Memory B cell (primary cell): ENCODE measurements at regions not wholly inside any gene's neighbourhood (a gene's known extent, or its start where the extent isn't known, plus 50 kb on each side); places are given as distances from the start of the nearest gene placed in this dataset.
"Not testable (repeated sequence)": the region's sequence is repeated elsewhere in the genome, so short reads cannot be mapped to it uniquely, and the experiment has no call there.

Experiments used
- ATAC-seq: fragments of 150-1000 bp; cut with Tn5 transposase; 2 replicates; pipeline ENCODE4 v1.10.0; 2021; ENCODE audit warnings: low read depth, mild to moderate bottlenecking, moderate library complexity
- DNase-seq, 2 donors: peaks; one replicate each; pipeline ENCODE4 v3.0.0; 2022; ENCODE audit warnings: low spot score in 2 of 2
- H3K27ac Mint-ChIP-seq: one replicate; pipeline ENCODE4 v1.8.0; 2022; ENCODE audit warnings: mild to moderate bottlenecking, moderate library complexity, mixed read lengths
- H3K27me3 Mint-ChIP-seq: one replicate; pipeline ENCODE4 v1.8.0; 2022; ENCODE audit warnings: mixed read lengths
- H3K36me3 Mint-ChIP-seq: one replicate; pipeline ENCODE4 v1.8.0; 2022; ENCODE audit warnings: mild to moderate bottlenecking, mixed read lengths
- H3K4me1 Mint-ChIP-seq: one replicate; pipeline ENCODE4 v1.8.0; 2022; ENCODE audit warnings: mixed read lengths
- H3K4me3 Mint-ChIP-seq: one replicate; pipeline ENCODE4 v1.8.0; 2022; ENCODE audit warnings: mild to moderate bottlenecking, moderate library complexity, mixed read lengths
- H3K9me3 Mint-ChIP-seq: one replicate; pipeline ENCODE4 v1.8.0; 2022; ENCODE audit warnings: mixed read lengths

- H3K27me3 Mint-ChIP-seq, result no peaks in the 10 kb centered on the region
- H3K4me1 Mint-ChIP-seq, result peaks cover 2% of the 10 kb centered on the region
- DNase-seq, result no peak
- no peak for ATAC-seq
- H3K36me3 Mint-ChIP-seq, result no peaks in the 10 kb centered on the region
- H3K4me3 Mint-ChIP-seq, result no peak overlapping the region
- H3K27ac Mint-ChIP-seq, result no peak overlapping the region
- no peaks in the 10 kb centered on the region for H3K9me3 Mint-ChIP-seq
These were observed 257.5 kb upstream of the B3GALT2 start for GRCh38 chr1:193443886-193444285.

GRCh38 chr1:193438771-193439170, 252.4 kb upstream of the B3GALT2 start:
- Mint-ChIP-seq H3K27ac (no peak overlapping the region), H3K4me1 (no peaks in the 10 kb centered on the region), H3K36me3 (no peaks in the 10 kb centered on the region), H3K4me3 (no peak overlapping the region), H3K27me3 (no peaks in the 10 kb centered on the region), H3K9me3 (peaks cover 2% of the 10 kb centered on the region)
- DNase-seq (no peak), ATAC-seq (no peak)

- Mint-ChIP-seq H3K27me3 (no peaks in the 10 kb centered on the region), H3K27ac (no peak overlapping the region), H3K4me3 (no peak overlapping the region), H3K36me3 (peaks cover 4% of the 10 kb centered on the region), H3K9me3 (peaks cover 6% of the 10 kb centered on the region), H3K4me1 (no peaks in the 10 kb centered on the region)
- ATAC-seq, result no peak
- no peak for DNase-seq
These were observed 251.9 kb upstream of the B3GALT2 start for GRCh38 chr1:193438312-193438711.

- ATAC-seq (no peak), DNase-seq (no peak)
- peaks cover 8% of the 10 kb centered on the region for H3K9me3 Mint-ChIP-seq
- no peaks in the 10 kb centered on the region for H3K4me1 Mint-ChIP-seq
- peaks cover 5% of the 10 kb centered on the region for H3K36me3 Mint-ChIP-seq
- no peaks in the 10 kb centered on the region for H3K27me3 Mint-ChIP-seq
- no peak overlapping the region for H3K27ac Mint-ChIP-seq
- H3K4me3 Mint-ChIP-seq, result no peak overlapping the region
These were observed 251.4 kb upstream of the B3GALT2 start for GRCh38 chr1:193437785-193438184.

GRCh38 chr1:193437333-193437732, 250.9 kb upstream of the B3GALT2 start:
- DNase-seq, H3K4me1 Mint-ChIP-seq, H3K9me3 Mint-ChIP-seq, H3K27me3 Mint-ChIP-seq, ATAC-seq, H3K4me3 Mint-ChIP-seq, H3K27ac Mint-ChIP-seq, H3K36me3 Mint-ChIP-seq: not testable (repeated sequence)

GRCh38 chr1:193435781-193436180, 249.4 kb upstream of the B3GALT2 start:
- Mint-ChIP-seq H3K36me3 (peaks cover 5% of the 10 kb centered on the region), H3K27me3 (no peaks in the 10 kb centered on the region), H3K4me1 (no peaks in the 10 kb centered on the region), H3K4me3 (no peak overlapping the region), H3K9me3 (peaks cover 8% of the 10 kb centered on the region), H3K27ac (no peak overlapping the region)
- DNase-seq, result no peak
- ATAC-seq, result no peak

- no peaks in the 10 kb centered on the region for H3K27me3 Mint-ChIP-seq
- no peak for DNase-seq
These were observed 247.9 kb upstream of the B3GALT2 start for GRCh38 chr1:193434319-193434718.

GRCh38 chr1:193433599-193433998, 247.2 kb upstream of the B3GALT2 start:
- Mint-ChIP-seq H3K27me3 (no peaks in the 10 kb centered on the region), H3K4me3 (no peak overlapping the region), H3K9me3 (peaks cover 8% of the 10 kb centered on the region), H3K36me3 (peaks cover 5% of the 10 kb centered on the region), H3K4me1 (no peaks in the 10 kb centered on the region), H3K27ac (no peak overlapping the region)
- ATAC-seq, result no peak
- DNase-seq, result no peak

More at GRCh38 chr1:193434319-193434718, 247.9 kb upstream of the B3GALT2 start:
- Mint-ChIP-seq H3K4me3 (no peak overlapping the region), H3K4me1 (no peaks in the 10 kb centered on the region), H3K27ac (no peak overlapping the region), H3K36me3 (peaks cover 5% of the 10 kb centered on the region), H3K9me3 (peaks cover 8% of the 10 kb centered on the region)
- no peak for ATAC-seq

GRCh38 chr1:193432979-193433587, 246.7 kb upstream of the B3GALT2 start:
- peaks cover 5% of the 10 kb centered on the region for H3K36me3 Mint-ChIP-seq
- no peak overlapping the region for H3K27ac Mint-ChIP-seq

GRCh38 chr1:193431265-193431977, 245.0 kb upstream of the B3GALT2 start:
- Mint-ChIP-seq H3K4me3 (no peak overlapping the region), H3K27me3 (no peaks in the 10 kb centered on the region), H3K36me3 (peaks cover 5% of the 10 kb centered on the region), H3K27ac (no peak overlapping the region), H3K4me1 (no peaks in the 10 kb centered on the region), H3K9me3 (peaks cover 8% of the 10 kb centered on the region)
- DNase-seq, result no peak
- ATAC-seq, result no peak

More at GRCh38 chr1:193432979-193433587, 246.7 kb upstream of the B3GALT2 start:
- Mint-ChIP-seq H3K4me3 (no peak overlapping the region), H3K9me3 (peaks cover 8% of the 10 kb centered on the region), H3K27me3 (no peaks in the 10 kb centered on the region), H3K4me1 (no peaks in the 10 kb centered on the region)
- ATAC-seq, result no peak
- no peak for DNase-seq

- DNase-seq (no peak), ATAC-seq (no peak)
- no peaks in the 10 kb centered on the region for H3K9me3 Mint-ChIP-seq
- no peak overlapping the region for H3K4me3 Mint-ChIP-seq
- H3K27me3 Mint-ChIP-seq, result no peaks in the 10 kb centered on the region
- H3K4me1 Mint-ChIP-seq, result no peaks in the 10 kb centered on the region
- H3K27ac Mint-ChIP-seq, result no peak overlapping the region
- H3K36me3 Mint-ChIP-seq, result no peaks in the 10 kb centered on the region
These were observed 241.1 kb upstream of the B3GALT2 start for GRCh38 chr1:193427524-193427923.

- Mint-ChIP-seq H3K36me3 (no peaks in the 10 kb centered on the region), H3K4me3 (no peak overlapping the region), H3K4me1 (no peaks in the 10 kb centered on the region), H3K9me3 (no peaks in the 10 kb centered on the region), H3K27ac (no peak overlapping the region), H3K27me3 (no peaks in the 10 kb centered on the region)
- ATAC-seq (no peak), DNase-seq (no peak)
These were observed 239.6 kb upstream of the B3GALT2 start for GRCh38 chr1:193426061-193426460.

- H3K4me1 Mint-ChIP-seq, result peaks cover 11% of the 10 kb centered on the region
- no peak overlapping the region for H3K4me3 Mint-ChIP-seq
- no peaks in the 10 kb centered on the region for H3K9me3 Mint-ChIP-seq
- no peaks in the 10 kb centered on the region for H3K27me3 Mint-ChIP-seq
- no peaks in the 10 kb centered on the region for H3K36me3 Mint-ChIP-seq
- ATAC-seq, result no peak
- DNase-seq, result no peak
- no peak overlapping the region for H3K27ac Mint-ChIP-seq
These were observed 235.1 kb upstream of the B3GALT2 start for GRCh38 chr1:193421487-193421886.

- Mint-ChIP-seq H3K36me3 (no peaks in the 10 kb centered on the region), H3K27me3 (no peaks in the 10 kb centered on the region), H3K27ac (no peak overlapping the region), H3K4me1 (peaks cover 11% of the 10 kb centered on the region), H3K9me3 (no peaks in the 10 kb centered on the region), H3K4me3 (no peak overlapping the region)
- ATAC-seq, result no peak
- DNase-seq, result no peak
These were observed 232.9 kb upstream of the B3GALT2 start for GRCh38 chr1:193419295-193419694.

- no peaks in the 10 kb centered on the region for H3K36me3 Mint-ChIP-seq
- peak overlapping the region; percentile 51 for H3K4me3 Mint-ChIP-seq
- peaks cover 11% of the 10 kb centered on the region for H3K4me1 Mint-ChIP-seq
- H3K9me3 Mint-ChIP-seq, result no peaks in the 10 kb centered on the region
- no peaks in the 10 kb centered on the region for H3K27me3 Mint-ChIP-seq
- no peak for ATAC-seq
- DNase-seq, result no peak
- no peak overlapping the region for H3K27ac Mint-ChIP-seq
These were observed 232.3 kb upstream of the B3GALT2 start for GRCh38 chr1:193418745-193419058.
